Mucosa of descending colon (tissue), 3 donors: ENCODE measurements at regions not wholly inside any gene's neighbourhood (a gene's known extent, or its start where the extent isn't known, plus 50 kb on each side); places are given as distances from the start of the nearest gene placed in this dataset.

ENCODE experiments used
- ATAC-seq: fragments of 200-7000 bp; cut with Tn5 transposase; one replicate; pipeline ENCODE4 v1.9.1; 2020; ENCODE audit warnings: mild to moderate bottlenecking, moderate library complexity
- DNase-seq, 3 donors: peaks; one replicate each; pipeline ENCODE4 v3.0.0-alpha.2; 2020
- H3K36me3 ChIP-seq: fragments of 200-600 bp; one replicate; pipeline ENCODE4 v1.8.0; 2021; ENCODE audit warnings: low read depth, mild to moderate bottlenecking
- H3K4me1 ChIP-seq: fragments of 200-600 bp; one replicate; pipeline ENCODE4 v1.8.0; 2021; ENCODE audit warnings: low read depth, mild to moderate bottlenecking
- H3K4me3 ChIP-seq: fragments of 200-600 bp; one replicate; pipeline ENCODE4 v1.8.0; 2021; ENCODE audit warnings: mild to moderate bottlenecking
- H3K9me3 ChIP-seq: fragments of 200-600 bp; one replicate; pipeline ENCODE4 v1.8.0; 2021; ENCODE audit warnings: mild to moderate bottlenecking
- CTCF ChIP-seq: fragments of 200-600 bp; IDR thresholded peaks from one replicate; pipeline ENCODE4 v1.8.0; 2022; ENCODE audit warnings: antibody characterized with exemption, mild to moderate bottlenecking
- intact Hi-C, 2 donors: fragments of 100-400 bp; cut with DNase I in 1 of 2; cut with micrococcal nuclease in 1 of 2; formaldehyde crosslinking; loops; one replicate each; pipeline versions ENCODE4 v1.11.0 to v1.11.1; 2022; cut with DNase I, micrococcal nuclease
- donor health status: DM: no; HTN: no; CAD: no; lungs with moderate emphysema.
- donor health status: DM: no; HTN: no; CAD: no.
- donor health status: DM: no; HTN: yes; CAD: no.

- Histone ChIP-seq H3K36me3 (no peaks in the 10 kb centered on the region), H3K4me3 (no peak overlapping the region), H3K9me3 (no peaks in the 10 kb centered on the region), H3K4me1 (no peaks in the 10 kb centered on the region)
- no peak for ATAC-seq
- intact Hi-C loops = no loop called here
- no peak for DNase-seq
- TF ChIP-seq CTCF = no peak
Measured at GRCh38 chr9:120338340-120338739, 241.6 kb downstream of the CDK5RAP2 start.

- Histone ChIP-seq H3K4me1 (no peaks in the 10 kb centered on the region), H3K9me3 (no peaks in the 10 kb centered on the region), H3K4me3 (no peak overlapping the region), H3K36me3 (no peaks in the 10 kb centered on the region)
- DNase-seq (no peak), ATAC-seq (no peak)
- no peak for TF ChIP-seq CTCF
- intact Hi-C loops = no loop called here
Measured at GRCh38 chr9:120337131-120337530, 242.8 kb downstream of the CDK5RAP2 start.

GRCh38 chr9:120336753-120337090, 243.2 kb downstream of the CDK5RAP2 start:
- no peaks in the 10 kb centered on the region for H3K9me3 ChIP-seq
- H3K4me3 ChIP-seq = no peak overlapping the region
- ATAC-seq (no peak), DNase-seq (no peak)
- no peaks in the 10 kb centered on the region for H3K4me1 ChIP-seq
- no peaks in the 10 kb centered on the region for H3K36me3 ChIP-seq
- TF ChIP-seq CTCF = no peak
- intact Hi-C loops = no loop called here

GRCh38 chr9:120336021-120336752, 243.8 kb downstream of the CDK5RAP2 start:
- intact Hi-C loops = no loop called here
- Histone ChIP-seq H3K36me3 (no peaks in the 10 kb centered on the region), H3K4me3 (no peak overlapping the region), H3K4me1 (no peaks in the 10 kb centered on the region), H3K9me3 (no peaks in the 10 kb centered on the region)
- ATAC-seq (no peak), DNase-seq (no peak)
- no peak for TF ChIP-seq CTCF

- intact Hi-C loops = no loop called here
- ATAC-seq = no peak
- H3K4me1 ChIP-seq = no peaks in the 10 kb centered on the region
- no peak for DNase-seq
- no peaks in the 10 kb centered on the region for H3K36me3 ChIP-seq
- H3K9me3 ChIP-seq = no peaks in the 10 kb centered on the region
- no peak for TF ChIP-seq CTCF
- no peak overlapping the region for H3K4me3 ChIP-seq
Measured at GRCh38 chr9:120331913-120332312, 248.1 kb downstream of the CDK5RAP2 start.

- no peak for ATAC-seq
- Histone ChIP-seq H3K9me3 (no peaks in the 10 kb centered on the region), H3K36me3 (no peaks in the 10 kb centered on the region), H3K4me1 (no peaks in the 10 kb centered on the region), H3K4me3 (no peak overlapping the region)
- intact Hi-C loops = no loop called here
- DNase-seq = no peak
- no peak for TF ChIP-seq CTCF
Measured at GRCh38 chr9:120330031-120330430, 249.9 kb downstream of the CDK5RAP2 start.
